OCI-LY1 (cell line): ENCODE measurements at regions not wholly inside any gene's neighbourhood (a gene's known extent, or its start where the extent isn't known, plus 50 kb on each side); places are given as distances from the start of the nearest gene placed in this dataset.

Source experiments
- H2AFZ ChIP-seq: fragments of 200-600 bp; sonication (generic), shearing (Covaris generic); 2 replicates; pipeline ENCODE4 v1.6.0; 2014; ENCODE audit warnings: antibody characterized with exemption, mild to moderate bottlenecking, low read length
- H3F3A ChIP-seq: fragments of 200-600 bp; sonication (generic), shearing (Covaris generic); 2 replicates; pipeline ENCODE4 v1.6.0; 2014; ENCODE audit warnings: mild to moderate bottlenecking, antibody characterized with exemption, low read length, moderate library complexity; ENCODE audit not compliant: insufficient read depth
- H3K27ac ChIP-seq: fragments of 200-600 bp; sonication (generic); 2 replicates; pipeline ENCODE4 v1.5.1; 2014; ENCODE audit warnings: low read length, mixed run types, mild to moderate bottlenecking, low read depth; ENCODE audit not compliant: poor library complexity, severe bottlenecking
- H3K27me3 ChIP-seq: fragments of 200-600 bp; sonication (generic); 2 replicates; pipeline ENCODE4 v1.6.0; 2014; ENCODE audit warnings: antibody characterized with exemption, mild to moderate bottlenecking, low read length, moderate library complexity; ENCODE audit not compliant: insufficient read depth
- H3K36me3 ChIP-seq: fragments of 200-600 bp; sonication (generic); 2 replicates; pipeline ENCODE4 v1.6.1; 2014; ENCODE audit warnings: mild to moderate bottlenecking, antibody characterized with exemption, low read length, moderate library complexity, mixed read lengths; ENCODE audit not compliant: insufficient read depth
- H3K4me1 ChIP-seq: fragments of 200-600 bp; sonication (generic); 2 replicates; pipeline ENCODE4 v1.5.1; 2014; ENCODE audit warnings: mild to moderate bottlenecking, low read length, moderate library complexity; ENCODE audit not compliant: insufficient read depth, severe bottlenecking
- H3K4me2 ChIP-seq: fragments of 200-600 bp; sonication (generic), shearing (Covaris generic); 2 replicates; pipeline ENCODE4 v1.6.1; 2014; ENCODE audit warnings: low read length
- H3K4me3 ChIP-seq: fragments of 200-600 bp; sonication (generic); 2 replicates; pipeline ENCODE4 v1.5.1; 2014; ENCODE audit warnings: low read length, low read depth, mild to moderate bottlenecking, mixed read lengths; ENCODE audit not compliant: poor library complexity, severe bottlenecking
- H3K79me2 ChIP-seq: fragments of 200-600 bp; shearing (Covaris generic); 2 replicates; pipeline ENCODE4 v1.6.1; 2016; ENCODE audit warnings: mixed run types, low read length, mixed read lengths; ENCODE audit not compliant: insufficient read depth
- H3K9ac ChIP-seq: fragments of 200-600 bp; sonication (generic), shearing (Covaris generic); 2 replicates; pipeline ENCODE4 v1.6.1; 2014; ENCODE audit warnings: mild to moderate bottlenecking, low read length, mixed read lengths
- H3K9me2 ChIP-seq: fragments of 200-600 bp; sonication (generic), shearing (Covaris generic); 2 replicates; pipeline ENCODE4 v1.6.1; 2014; ENCODE audit warnings: low read depth, mild to moderate bottlenecking, low read length, mixed read lengths
- H3K9me3 ChIP-seq: fragments of 200-600 bp; shearing (Covaris generic); 2 replicates; pipeline ENCODE4 v1.6.1; 2014; ENCODE audit warnings: low read length, mixed read lengths
- H4K20me1 ChIP-seq: fragments of 200-600 bp; sonication (generic), shearing (Covaris generic); 2 replicates; pipeline ENCODE4 v1.6.0; 2016; ENCODE audit warnings: mild to moderate bottlenecking, low read length; ENCODE audit not compliant: insufficient read depth
- CTCF ChIP-seq: fragments of 200-600 bp; sonication (generic), shearing (Covaris generic); IDR thresholded peaks from 2 replicates; pipeline ENCODE4 v1.5.1; 2017; ENCODE audit warnings: mild to moderate bottlenecking, antibody characterized with exemption, low read length, moderate library complexity, mixed read lengths
- EZH2 ChIP-seq: fragments of 200-600 bp; sonication (generic), shearing (Covaris generic); IDR thresholded peaks from 2 replicates; pipeline ENCODE4 v1.8.0; 2017; ENCODE audit warnings: borderline replicate concordance, mixed run types, mild to moderate bottlenecking, antibody characterized with exemption, low read length, moderate library complexity, mixed read lengths

DNA sequence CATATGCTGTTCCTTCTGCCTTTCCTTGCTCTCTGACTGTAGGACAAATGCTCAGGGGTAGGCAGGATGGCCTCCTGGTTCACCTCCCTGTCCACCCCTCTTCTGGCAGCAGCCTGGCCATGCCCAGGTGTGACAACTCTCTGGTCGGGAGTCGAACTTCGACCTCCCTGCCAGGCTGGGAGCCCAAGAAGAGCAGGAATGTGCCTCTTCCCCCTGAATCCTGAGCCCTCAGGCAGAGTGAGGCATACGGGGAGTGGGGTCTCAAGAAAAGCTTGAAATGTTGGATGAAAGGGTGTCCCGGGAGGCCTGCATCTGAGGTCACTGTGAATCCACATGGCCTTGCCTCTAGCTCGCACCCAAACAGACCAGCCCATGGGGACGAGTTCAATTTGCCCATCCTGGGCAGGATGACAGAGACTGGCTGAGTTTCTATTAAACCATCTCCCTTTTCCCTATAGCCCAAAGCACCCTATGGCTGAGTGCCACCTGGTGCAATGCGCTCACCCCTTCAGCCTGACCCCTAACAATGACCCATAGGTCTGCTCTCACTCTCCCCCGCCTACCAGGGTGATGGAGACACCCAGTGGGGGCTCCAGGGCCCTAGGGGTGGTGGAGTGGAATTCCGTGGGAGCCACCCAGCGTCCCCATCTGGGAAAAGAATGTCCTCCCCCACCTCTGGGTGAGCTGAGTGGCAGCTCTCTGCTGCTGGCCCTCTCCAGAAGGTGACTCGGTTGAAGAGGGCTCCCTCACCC is 52.9 kb upstream of the DIO3 start:
- Histone ChIP-seq H3K9me3 (no peaks in the 10 kb centered on the region), H3K4me1 (no peaks in the 10 kb centered on the region), H3K27me3 (no peaks in the 10 kb centered on the region), H3K79me2 (no peaks in the 10 kb centered on the region), H3F3A (no peaks in the 10 kb centered on the region), H2AFZ (no peak overlapping the region), H3K27ac (no peak overlapping the region), H3K4me2 (no peak overlapping the region), H3K4me3 (no peak overlapping the region), H3K9me2 (no peaks in the 10 kb centered on the region), H4K20me1 (no peaks in the 10 kb centered on the region), H3K9ac (no peak overlapping the region), H3K36me3 (no peaks in the 10 kb centered on the region)
- TF ChIP-seq EZH2 (no peak), CTCF (no peak)

DNA sequence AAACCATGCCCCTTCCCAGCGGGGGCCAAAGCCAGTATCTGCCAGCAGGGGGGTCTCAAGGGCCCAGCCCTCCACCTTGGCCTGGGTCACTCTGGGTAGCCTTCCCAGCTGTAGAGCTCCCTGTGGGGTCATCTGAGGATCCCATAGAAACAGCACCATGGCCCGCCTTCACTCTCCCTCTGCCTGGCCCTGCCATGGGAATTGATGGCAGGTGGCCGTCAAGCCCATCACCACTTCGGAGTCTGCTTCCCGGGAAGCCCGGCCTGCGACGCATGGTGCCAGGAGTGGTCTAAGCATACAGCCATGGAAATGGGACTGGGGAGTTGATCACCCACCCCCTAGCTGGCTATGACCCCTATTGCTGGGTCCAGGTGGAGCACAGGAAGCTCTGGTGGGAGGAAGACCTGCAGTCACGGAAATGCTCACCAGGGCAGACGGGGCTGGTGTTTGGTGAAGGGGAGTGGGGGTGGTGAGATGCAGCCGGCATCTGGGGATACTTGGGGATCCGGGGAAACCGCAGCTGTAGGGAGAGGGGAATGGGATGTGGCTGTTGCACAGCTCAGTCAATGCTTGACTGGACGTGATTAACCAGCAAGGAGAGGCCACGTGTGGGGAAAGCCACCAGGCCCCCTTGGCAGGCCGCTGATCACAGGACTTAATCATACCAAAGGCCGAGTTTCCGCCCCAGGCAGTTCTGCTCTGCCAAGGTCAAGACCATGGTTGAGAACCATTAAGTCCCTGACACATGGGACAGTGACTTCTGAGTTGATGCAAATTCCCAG is 52.2 kb upstream of the DIO3 start:
- Histone ChIP-seq H3K27me3 (no peaks in the 10 kb centered on the region), H3K4me3 (no peak overlapping the region), H3K36me3 (no peaks in the 10 kb centered on the region), H4K20me1 (no peaks in the 10 kb centered on the region), H3K4me1 (no peaks in the 10 kb centered on the region), H2AFZ (no peak overlapping the region), H3F3A (no peaks in the 10 kb centered on the region), H3K9me3 (no peaks in the 10 kb centered on the region), H3K79me2 (no peaks in the 10 kb centered on the region), H3K9ac (no peak overlapping the region), H3K4me2 (no peak overlapping the region), H3K27ac (no peak overlapping the region), H3K9me2 (no peaks in the 10 kb centered on the region)
- TF ChIP-seq CTCF (no peak), EZH2 (no peak)

- Histone ChIP-seq H3K79me2 (no peaks in the 10 kb centered on the region), H3K27ac (no peak overlapping the region), H2AFZ (no peak overlapping the region), H3K4me3 (no peak overlapping the region), H3K9me2 (no peaks in the 10 kb centered on the region), H3K9ac (no peak overlapping the region), H3K4me2 (no peak overlapping the region), H3F3A (no peaks in the 10 kb centered on the region), H3K4me1 (no peaks in the 10 kb centered on the region), H4K20me1 (no peaks in the 10 kb centered on the region), H3K9me3 (no peaks in the 10 kb centered on the region), H3K27me3 (no peaks in the 10 kb centered on the region), H3K36me3 (no peaks in the 10 kb centered on the region)
- TF ChIP-seq CTCF (no peak), EZH2 (no peak)
Measured at GRCh38 chr14:101509730-101510371, 51.4 kb upstream of the DIO3 start.
